ENCODE measurements at regions not wholly inside any gene's neighbourhood (a gene's known extent, or its start where the extent isn't known, plus 50 kb on each side); places are given as distances from the start of the nearest gene placed in this dataset.
"Not testable (repeated sequence)": the region's sequence is repeated elsewhere in the genome, so short reads cannot be mapped to it uniquely, and the experiment has no call there.

DNA sequence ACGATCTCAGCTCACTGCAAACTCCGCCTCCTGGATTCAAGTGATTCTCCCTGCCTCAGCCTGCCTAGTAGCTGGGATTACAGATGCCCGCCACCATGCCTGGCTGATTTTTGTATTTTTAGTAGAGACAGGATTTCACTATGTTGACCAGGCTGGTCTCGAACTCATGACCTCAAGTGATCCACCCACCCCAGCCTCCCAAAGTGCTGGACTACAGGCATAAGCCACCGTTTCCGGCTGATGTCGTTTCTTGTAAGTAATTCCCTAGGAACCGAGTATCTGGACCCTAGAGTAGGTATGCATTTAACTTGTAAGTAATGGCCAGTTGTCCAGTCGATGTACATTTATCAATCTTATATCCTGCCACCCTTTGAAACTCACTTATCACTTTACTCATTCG is 491.2 kb downstream of the BRD1 start:
- H4K20me1 ChIP-seq (ENCODE audit: insufficient read depth); DNase-seq (ENCODE audit: low read depth, low spot score); CTCF ChIA-PET; H3K4me2 ChIP-seq (ENCODE audit: low read length); H3K4me3 ChIP-seq (replicated peaks in 1 of 2; ENCODE audit: low read depth in 1 of 2, low read length in 2 of 2); RAD21 ChIA-PET (ENCODE audit: low non-redundant PET in 1 of 2, low total read pairs in 2 of 2, uncharacterized antibody in 2 of 2, unreplicated experiment in 2 of 2); ATAC-seq; POLR2A ChIA-PET; H2AFZ ChIP-seq (ENCODE audit: low read depth, low read length, poor library complexity, severe bottlenecking); H3K9ac ChIP-seq (ENCODE audit: low read length); H3K27ac ChIP-seq (ENCODE audit: low read depth, low read length); intact Hi-C loops (cut with micrococcal nuclease); H3K9me2 ChIP-seq (ENCODE audit: insufficient read depth); H3K9me3 ChIP-seq (ENCODE audit: control insufficient read depth in 1 of 2, insufficient read depth in 1 of 2, low read depth in 1 of 2, low read length in 2 of 2); H3K36me3 ChIP-seq (ENCODE audit: control insufficient read depth in 1 of 2, insufficient read depth in 2 of 2, low read length in 2 of 2); BruUV-seq (replicated peaks); H3K79me2 ChIP-seq (ENCODE audit: insufficient read depth, low read length); H3K4me1 ChIP-seq (ENCODE audit: control insufficient read depth in 1 of 2, insufficient read depth in 2 of 2, low read length in 2 of 2): not testable (repeated sequence)
- peaks cover 49% of the 10 kb centered on the region for H3K27me3 ChIP-seq (ENCODE audit: insufficient read depth, low read length)

DNA sequence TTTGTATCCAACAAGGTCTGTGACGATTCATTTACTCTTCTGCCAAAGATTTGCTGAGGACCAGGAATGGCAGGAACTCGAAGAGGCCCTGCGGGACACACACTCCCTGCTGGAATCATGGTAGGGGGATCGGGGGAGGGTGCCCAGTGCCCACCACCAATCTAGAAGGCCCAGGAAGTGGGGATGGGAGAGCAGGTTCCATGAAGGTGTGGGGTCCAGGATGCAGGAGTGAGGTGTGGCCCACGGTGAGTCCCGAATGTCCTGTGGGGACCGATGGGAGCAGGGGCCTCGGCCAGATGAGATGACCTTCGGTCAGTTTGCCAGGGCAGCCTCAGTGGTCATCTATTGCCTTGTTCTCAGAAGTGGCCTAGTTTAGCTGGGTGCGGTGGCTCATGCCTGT is 492.7 kb downstream of the BRD1 start:
- Histone ChIP-seq H3K79me2 (ENCODE audit: insufficient read depth, low read length) (no peaks in the 10 kb centered on the region), H3K4me2 (ENCODE audit: low read length) (no peak overlapping the region), H3K36me3 (ENCODE audit: control insufficient read depth in 1 of 2, insufficient read depth in 2 of 2, low read length in 2 of 2) (no peaks in the 10 kb centered on the region), H4K20me1 (ENCODE audit: insufficient read depth) (no peaks in the 10 kb centered on the region), H3K4me3 (replicated peaks in 1 of 2; ENCODE audit: low read depth in 1 of 2, low read length in 2 of 2) (no peak overlapping the region), H2AFZ (ENCODE audit: low read depth, low read length, poor library complexity, severe bottlenecking) (no peak overlapping the region), H3K27me3 (ENCODE audit: insufficient read depth, low read length) (peaks cover 35% of the 10 kb centered on the region), H3K9ac (ENCODE audit: low read length) (no peak overlapping the region), H3K27ac (ENCODE audit: low read depth, low read length) (no peak overlapping the region), H3K9me2 (ENCODE audit: insufficient read depth) (no peaks in the 10 kb centered on the region), H3K9me3 (ENCODE audit: control insufficient read depth in 1 of 2, insufficient read depth in 1 of 2, low read depth in 1 of 2, low read length in 2 of 2) (no peaks in the 10 kb centered on the region), H3K4me1 (ENCODE audit: control insufficient read depth in 1 of 2, insufficient read depth in 2 of 2, low read length in 2 of 2) (no peaks in the 10 kb centered on the region)
- no TSS peak for BruUV-seq (replicated peaks)
- TF ChIP-seq ELF1 (IDR thresholded peaks at IDR 0.05; ENCODE audit: borderline replicate concordance, low read depth) (no peak), POLR2AphosphoS5 (IDR thresholded peaks at IDR 0.05; ENCODE audit: low read depth, low read length) (no peak), CBX3 (IDR thresholded peaks at IDR 0.05; ENCODE audit: low read depth) (no peak)
- TF ChIP-seq, protein P1, sequence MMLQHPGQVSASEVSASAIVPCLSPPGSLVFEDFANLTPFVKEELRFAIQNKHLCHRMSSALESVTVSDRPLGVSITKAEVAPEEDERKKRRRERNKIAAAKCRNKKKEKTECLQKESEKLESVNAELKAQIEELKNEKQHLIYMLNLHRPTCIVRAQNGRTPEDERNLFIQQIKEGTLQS (IDR thresholded peaks at IDR 0.05) = no peak
- POLR2A ChIA-PET = no interaction called here
- intact Hi-C loops (cut with micrococcal nuclease) = no loop called here
- ATAC-seq (no peak), DNase-seq (ENCODE audit: low read depth, low spot score) (no peak)
- RAD21 ChIA-PET (ENCODE audit: low non-redundant PET in 1 of 2, low total read pairs in 2 of 2, uncharacterized antibody in 2 of 2, unreplicated experiment in 2 of 2) = no interaction called here
- CTCF ChIA-PET = interaction anchor here (0.6 to 0.7 kb wide), 2 partner anchors 25 to 27 kb away, joined by 3 read pairs; no protein-coding TSS in a partner anchor
